H4 (cell line): ENCODE measurements at regions not wholly inside any gene's neighbourhood (a gene's known extent, or its start where the extent isn't known, plus 50 kb on each side); places are given as distances from the start of the nearest gene placed in this dataset.
A peak's percentile ranks its signal among the peaks of the same experiment; 100 is the strongest.
"Not testable (repeated sequence)": the region's sequence is repeated elsewhere in the genome, so short reads cannot be mapped to it uniquely, and the experiment has no call there.

Experiments
- DNase-seq: peaks from one replicate; pipeline ENCODE4 v3.0.0-alpha.2; 2015; ENCODE audit warnings: low spot score

- DNase-seq, result no peak
Measured at GRCh38 chr16:75996491-75996890, 270.2 kb upstream of the CPHXL start.

GRCh38 chr16:75997606-75998005 lies 271.3 kb upstream of the CPHXL start:
- no peak for DNase-seq

DNA sequence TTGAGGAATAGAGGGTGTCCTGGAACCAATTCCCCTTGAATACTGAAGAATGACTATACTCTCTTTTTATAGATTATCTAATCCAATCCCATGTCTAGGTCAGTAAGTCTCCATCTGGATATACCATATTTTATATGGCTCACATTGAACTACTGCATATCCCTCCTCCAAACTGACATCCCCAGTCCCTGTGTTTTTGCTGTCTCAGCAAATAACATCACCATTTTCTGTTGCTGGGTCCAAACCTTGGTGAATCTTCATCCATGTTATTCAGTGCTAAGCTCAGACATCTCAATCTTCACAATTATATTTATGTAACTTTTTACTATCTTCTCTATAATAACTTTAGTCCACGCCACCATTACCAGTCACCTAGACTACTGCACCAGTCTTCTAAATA lies 269.6 kb upstream of the CNTNAP4 start:
- DNase-seq, result no peak

DNA sequence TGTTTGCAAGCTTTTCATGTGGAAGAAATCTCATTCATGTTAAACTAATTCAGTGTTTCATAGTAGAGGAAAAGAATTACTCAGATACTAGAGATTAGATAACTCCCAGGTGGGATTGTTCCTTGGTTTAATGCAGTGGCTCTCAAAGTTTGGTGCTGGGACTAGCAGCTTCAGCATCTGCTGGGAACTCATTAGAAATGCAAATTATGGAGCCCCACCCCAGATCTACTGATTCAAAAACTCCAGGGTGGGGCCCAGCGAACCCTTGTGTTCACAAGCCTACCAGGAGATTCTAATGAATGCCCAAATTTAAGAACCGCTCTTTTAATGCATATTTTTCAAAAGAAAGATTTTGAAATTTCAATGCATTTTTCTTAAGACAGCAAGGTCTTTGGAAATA lies 253.4 kb upstream of the CNTNAP4 start:
- DNase-seq, result no peak

GRCh38 chr16:76035689-76036088 lies 241.5 kb upstream of the CNTNAP4 start:
- no peak for DNase-seq

GRCh38 chr16:76038097-76038496 lies 239.1 kb upstream of the CNTNAP4 start:
- no peak for DNase-seq

GRCh38 chr16:76052725-76053124 lies 224.5 kb upstream of the CNTNAP4 start:
- no peak for DNase-seq

- peak; percentile 7 for DNase-seq
Measured at GRCh38 chr16:76059186-76059585, 218.0 kb upstream of the CNTNAP4 start.

GRCh38 chr16:76059701-76060100 lies 217.5 kb upstream of the CNTNAP4 start:
- DNase-seq, result no peak

- no peak for DNase-seq
Measured at GRCh38 chr16:76071690-76072089, 205.5 kb upstream of the CNTNAP4 start.

GRCh38 chr16:76081967-76082366 lies 195.2 kb upstream of the CNTNAP4 start:
- DNase-seq, result no peak

DNA sequence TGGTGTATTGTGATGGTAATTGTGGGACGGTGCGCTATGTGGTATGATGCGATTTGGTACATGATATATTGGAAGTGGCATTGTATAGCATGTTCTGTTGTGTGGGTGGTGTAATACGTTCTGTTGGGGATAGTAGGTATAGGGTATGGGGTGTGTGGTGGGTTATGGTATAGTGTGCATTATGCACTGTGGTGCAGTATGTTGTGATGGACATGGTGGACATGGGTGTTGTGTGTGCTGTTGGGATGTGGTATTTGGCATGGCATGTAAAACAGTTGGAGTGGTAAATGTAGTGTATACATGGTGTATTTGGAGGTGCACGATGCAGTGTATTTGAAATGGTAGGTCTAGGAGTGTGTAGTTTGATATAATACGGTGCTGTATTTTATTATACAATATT lies 170.6 kb upstream of the CNTNAP4 start:
- no peak for DNase-seq

- DNase-seq, result no peak
Measured at GRCh38 chr16:76108460-76108859, 168.7 kb upstream of the CNTNAP4 start.

DNA sequence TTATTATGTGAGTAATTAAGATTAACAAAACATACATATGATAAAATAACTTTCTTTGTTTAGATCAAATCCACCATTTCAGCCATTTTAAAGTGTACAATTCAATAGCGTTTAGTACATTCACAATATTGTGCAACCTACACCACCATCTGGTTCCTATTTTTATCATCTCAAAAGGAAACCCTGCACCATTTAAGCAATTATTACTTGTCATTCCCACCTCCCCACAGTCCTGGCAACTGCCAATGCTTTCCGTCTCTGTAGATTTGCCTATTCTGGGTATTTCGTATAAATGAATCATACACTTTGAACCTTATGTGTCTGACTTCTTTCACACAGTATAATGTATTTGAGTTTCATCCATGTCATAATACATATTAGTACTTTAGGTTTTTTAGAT lies 162.5 kb upstream of the CNTNAP4 start:
- DNase-seq, result no peak

DNA sequence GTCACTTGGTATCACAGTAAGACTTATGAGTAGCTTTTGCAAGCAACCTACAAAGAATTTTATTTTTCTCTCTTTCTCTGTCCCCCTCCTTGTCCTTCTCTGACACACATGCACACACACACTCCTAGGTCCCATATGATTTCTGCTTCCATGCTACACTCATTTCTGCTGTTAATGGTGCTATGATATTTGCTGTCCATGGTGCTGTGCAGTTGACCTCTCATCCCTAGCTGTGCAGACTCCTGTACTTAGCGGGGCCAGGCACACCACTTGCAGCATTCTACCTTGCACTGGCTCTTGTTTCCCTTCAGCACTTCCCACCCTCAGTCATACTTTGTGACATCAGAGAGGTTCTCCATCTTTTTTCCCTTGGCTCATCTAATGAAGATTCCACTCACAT lies 158.9 kb upstream of the CNTNAP4 start:
- no peak for DNase-seq

- no peak for DNase-seq
Measured at GRCh38 chr16:76121636-76122035, 155.6 kb upstream of the CNTNAP4 start.

DNA sequence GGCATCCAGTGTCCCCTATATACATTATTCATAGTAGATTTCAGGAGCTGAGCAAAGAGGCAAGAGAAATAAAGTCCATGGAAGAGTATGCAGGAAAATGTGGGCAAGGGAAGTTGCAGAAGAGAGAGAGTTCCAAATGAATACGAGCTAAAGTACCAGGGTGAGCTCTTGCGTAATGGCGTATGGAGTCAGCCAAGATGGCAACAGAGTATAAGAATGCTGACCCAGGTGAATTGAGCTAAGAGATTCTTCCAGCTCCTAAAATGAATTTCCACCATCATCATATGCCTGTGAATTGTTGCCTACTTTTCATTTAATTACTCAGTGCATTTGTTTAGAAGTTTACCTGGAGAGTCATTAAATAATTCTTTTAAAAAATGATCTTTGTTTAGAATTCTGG lies 153.2 kb upstream of the CNTNAP4 start:
- DNase-seq, result no peak

DNA sequence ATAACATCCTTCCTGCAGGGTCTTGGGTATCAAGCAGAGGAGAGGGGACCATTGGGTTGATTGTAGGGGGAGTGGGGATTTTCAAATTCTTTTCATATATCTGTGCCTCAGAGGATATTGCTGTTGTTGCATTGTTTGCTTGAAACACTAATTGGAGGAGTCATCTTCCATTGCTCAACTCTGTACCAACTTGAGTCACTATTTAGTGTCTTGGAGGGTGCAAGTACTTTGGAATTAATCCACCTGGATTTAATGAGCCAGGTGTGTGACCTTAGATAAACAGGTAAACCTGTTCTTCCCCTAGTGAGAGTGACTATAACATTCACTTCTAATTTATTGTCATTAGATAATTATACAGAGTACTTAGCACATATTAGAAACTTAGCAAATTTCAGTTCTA lies 151.3 kb upstream of the CNTNAP4 start:
- no peak for DNase-seq

DNA sequence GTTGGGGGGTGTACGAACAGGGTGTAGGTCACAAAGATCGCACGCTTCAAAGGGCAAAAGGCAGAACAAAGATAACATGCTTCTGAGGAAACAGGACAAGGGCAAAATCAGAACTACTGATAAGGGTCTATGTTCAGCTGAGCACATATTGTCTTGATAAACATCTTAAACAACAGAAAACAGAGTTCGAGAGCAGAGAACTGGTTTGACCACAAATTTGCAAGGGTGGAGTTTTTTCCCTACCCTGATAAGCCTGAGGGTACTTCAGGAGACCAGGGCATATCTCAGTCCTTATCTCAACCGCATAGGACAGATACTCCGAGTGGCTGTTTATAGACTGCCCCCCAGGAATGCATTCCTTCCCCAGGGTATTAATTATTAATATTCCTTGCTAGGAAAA lies 139.1 kb upstream of the CNTNAP4 start:
- not testable (repeated sequence) for DNase-seq

DNA sequence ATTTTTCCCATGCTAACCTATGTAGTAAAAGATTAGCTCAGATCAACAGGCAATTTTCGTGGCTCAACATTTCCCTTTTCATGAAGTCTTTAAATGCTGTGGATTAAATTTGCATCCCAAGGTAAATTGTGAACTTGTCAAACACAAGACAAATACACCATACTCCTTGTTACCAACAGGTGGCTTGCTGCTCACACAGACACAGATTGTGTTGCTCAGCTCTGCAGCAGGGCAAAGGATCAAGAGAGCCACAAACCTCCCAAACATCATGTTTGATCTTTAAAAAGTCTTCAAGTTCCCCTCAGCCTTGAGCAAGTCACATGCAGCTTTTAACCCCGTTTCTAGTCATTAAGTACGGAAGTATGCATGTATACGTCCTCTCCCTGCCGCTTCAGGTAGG lies 119.6 kb upstream of the CNTNAP4 start:
- no peak for DNase-seq

GRCh38 chr16:76162046-76162445 lies 115.2 kb upstream of the CNTNAP4 start:
- DNase-seq, result no peak

DNA sequence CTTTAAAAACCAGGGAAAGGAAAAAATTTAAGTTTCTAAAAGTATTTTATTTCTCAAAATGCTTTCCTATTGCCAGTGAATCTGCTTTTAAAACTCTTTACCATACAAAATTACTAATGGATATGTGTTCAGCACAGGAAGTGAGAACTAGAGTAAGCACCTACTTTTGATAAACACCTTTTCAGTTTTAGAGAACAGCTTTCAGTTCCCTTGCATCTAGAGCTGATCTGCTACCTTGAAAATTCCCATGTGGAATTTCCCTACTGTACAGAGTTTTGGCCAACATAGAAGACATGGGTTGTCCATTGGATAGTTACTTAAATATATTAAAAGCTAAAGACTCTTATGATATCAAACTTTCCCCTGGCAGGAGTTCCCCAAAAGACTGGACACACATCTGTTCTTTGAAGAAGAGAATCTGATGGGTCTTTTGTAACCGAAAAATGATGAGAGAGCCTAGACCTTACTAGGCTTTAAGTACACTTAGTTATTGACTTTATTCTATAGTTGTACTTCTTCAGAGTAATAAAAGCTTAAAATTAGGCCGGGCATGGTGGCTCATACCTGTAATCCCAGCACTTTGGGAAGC lies 112.1 kb upstream of the CNTNAP4 start:
- DNase-seq, result no peak

GRCh38 chr16:76175718-76176117 lies 101.5 kb upstream of the CNTNAP4 start:
- DNase-seq, result no peak

DNA sequence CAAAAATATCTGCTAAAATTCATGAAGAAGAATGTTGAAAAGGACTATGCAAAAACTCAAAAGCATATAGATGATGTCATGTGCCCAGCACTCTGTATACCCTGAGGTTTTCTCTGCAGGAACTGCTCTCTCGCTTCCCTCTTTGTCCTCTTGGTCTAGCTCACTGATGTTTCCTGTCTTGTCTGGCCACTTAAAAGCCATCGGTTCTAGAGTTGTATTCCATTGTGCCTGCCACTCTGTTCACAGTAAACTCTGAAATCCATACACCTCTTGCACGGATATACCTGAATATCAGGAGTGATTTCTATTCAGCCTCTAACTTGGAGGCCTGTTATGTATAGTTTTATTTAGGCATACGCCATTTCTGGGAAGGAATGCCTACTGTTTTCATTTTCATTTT lies 101.0 kb upstream of the CNTNAP4 start:
- peak; percentile 13 for DNase-seq

DNA sequence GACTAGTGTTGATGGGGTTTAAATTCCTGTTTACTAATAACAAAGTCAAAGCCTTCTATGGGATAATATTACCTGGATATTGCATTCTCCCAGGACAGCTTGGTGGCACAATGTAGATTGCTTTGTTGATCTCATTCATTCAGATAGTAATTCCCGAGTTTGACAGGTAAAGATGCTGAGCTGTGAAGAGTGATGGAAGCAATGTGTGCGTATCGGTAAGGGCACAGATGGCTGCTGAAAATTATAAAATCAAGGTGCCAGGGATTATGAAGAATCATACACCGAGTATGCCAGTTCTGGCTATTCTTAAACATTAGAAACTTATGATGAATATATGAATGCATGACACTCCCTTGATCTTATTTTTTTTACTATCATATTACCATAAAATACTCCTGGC lies 100.6 kb upstream of the CNTNAP4 start:
- DNase-seq, result no peak
